RWPE2 (cell line): ENCODE measurements at regions not wholly inside any gene's neighbourhood (a gene's known extent, or its start where the extent isn't known, plus 50 kb on each side); places are given as distances from the start of the nearest gene placed in this dataset.
A peak's percentile ranks its signal among the peaks of the same experiment; 100 is the strongest.

Source experiments
- ATAC-seq: fragments of 200-7000 bp; cut with Tn5 transposase; 3 replicates; pipeline ENCODE4 v1.9.1; 2021; ENCODE audit warnings: low read depth
- DNase-seq: peaks from one replicate; pipeline ENCODE4 v3.0.0-alpha.2; 2020; ENCODE audit warnings: low spot score
- H3K27ac ChIP-seq: fragments of 450-650 bp; 2 replicates; pipeline ENCODE4 v1.5.1; 2017; ENCODE audit warnings: mild to moderate bottlenecking; ENCODE audit not compliant: poor library complexity, severe bottlenecking
- H3K27me3 ChIP-seq: fragments of 250-450 bp; sonication (Bioruptor Pico); 2 replicates; pipeline ENCODE4 v1.5.1; 2021; ENCODE audit warnings: mild to moderate bottlenecking, moderate library complexity; ENCODE audit not compliant: insufficient read depth, poor library complexity, severe bottlenecking
- H3K36me3 ChIP-seq: fragments of 250-450 bp; sonication (Bioruptor Pico); 2 replicates; pipeline ENCODE4 v1.5.1; 2020; ENCODE audit warnings: low read depth, mild to moderate bottlenecking, moderate library complexity
- H3K4me1 ChIP-seq: fragments of 250-450 bp; sonication (Bioruptor Pico); 2 replicates; pipeline ENCODE4 v1.5.1; 2021; ENCODE audit warnings: mild to moderate bottlenecking, moderate library complexity; ENCODE audit not compliant: insufficient read depth, poor library complexity, severe bottlenecking
- H3K4me3 ChIP-seq: fragments of 250-450 bp; sonication (Bioruptor Pico); 2 replicates; pipeline ENCODE4 v1.5.1; 2021; ENCODE audit warnings: mild to moderate bottlenecking, moderate library complexity; ENCODE audit not compliant: severe bottlenecking
- H3K9me3 ChIP-seq: fragments of 250-450 bp; sonication (Bioruptor Pico); 2 replicates; pipeline ENCODE4 v1.5.1; 2021; ENCODE audit warnings: mild to moderate bottlenecking, moderate library complexity; ENCODE audit not compliant: severe bottlenecking
- CTCF ChIP-seq: fragments of 450-650 bp; IDR thresholded peaks from one replicate; pipeline ENCODE4 v1.5.1; 2017; ENCODE audit warnings: mild to moderate bottlenecking, moderate library complexity; ENCODE audit not compliant: poor library complexity, severe bottlenecking

- ATAC-seq (no peak), DNase-seq (no peak)
- Histone ChIP-seq H3K27ac (no peak overlapping the region), H3K36me3 (no peaks in the 10 kb centered on the region), H3K4me3 (peak overlapping the region; percentile 49), H3K9me3 (no peaks in the 10 kb centered on the region), H3K4me1 (no peaks in the 10 kb centered on the region), H3K27me3 (peaks cover 6% of the 10 kb centered on the region)
- peak; percentile 63 for TF ChIP-seq CTCF
Measured at GRCh38 chr1:90851711-90852050, 134.6 kb upstream of the BARHL2 start.

- Histone ChIP-seq H3K4me1 (no peaks in the 10 kb centered on the region), H3K36me3 (no peaks in the 10 kb centered on the region), H3K9me3 (no peaks in the 10 kb centered on the region), H3K27ac (no peak overlapping the region), H3K27me3 (peaks cover 6% of the 10 kb centered on the region), H3K4me3 (peak overlapping the region; percentile 49)
- DNase-seq, result peak; percentile 74
- peak; percentile 89 for TF ChIP-seq CTCF
- peak; percentile 96 for ATAC-seq
Measured at GRCh38 chr1:90850898-90851710, 134.0 kb upstream of the BARHL2 start.

- Histone ChIP-seq H3K36me3 (no peaks in the 10 kb centered on the region), H3K27me3 (peaks cover 6% of the 10 kb centered on the region), H3K4me3 (peak overlapping the region; percentile 49), H3K4me1 (no peaks in the 10 kb centered on the region), H3K27ac (no peak overlapping the region), H3K9me3 (no peaks in the 10 kb centered on the region)
- no peak for TF ChIP-seq CTCF
- DNase-seq (no peak), ATAC-seq (peak; percentile 19; the same call in 2 of the 3 replicates)
Measured at GRCh38 chr1:90850181-90850897, 133.2 kb upstream of the BARHL2 start.

- Histone ChIP-seq H3K4me3 (no peak overlapping the region), H3K36me3 (no peaks in the 10 kb centered on the region), H3K4me1 (no peaks in the 10 kb centered on the region), H3K27ac (no peak overlapping the region), H3K27me3 (peaks cover 19% of the 10 kb centered on the region), H3K9me3 (no peaks in the 10 kb centered on the region)
- ATAC-seq (no peak), DNase-seq (no peak)
- no peak for TF ChIP-seq CTCF
Measured at GRCh38 chr1:90841473-90841872, 124.4 kb upstream of the BARHL2 start.

GRCh38 chr1:90840352-90840751 is 123.2 kb upstream of the BARHL2 start:
- no peaks in the 10 kb centered on the region for H3K9me3 ChIP-seq
- ATAC-seq, result no peak
- no peaks in the 10 kb centered on the region for H3K4me1 ChIP-seq
- no peak overlapping the region for H3K4me3 ChIP-seq
- H3K27ac ChIP-seq, result no peak overlapping the region
- no peak for TF ChIP-seq CTCF
- DNase-seq, result no peak
- H3K36me3 ChIP-seq, result no peaks in the 10 kb centered on the region
- H3K27me3 ChIP-seq, result peaks cover 30% of the 10 kb centered on the region
